Neural crest cell (in vitro differentiated cells): ENCODE measurements at regions not wholly inside any gene's neighbourhood (a gene's known extent, or its start where the extent isn't known, plus 50 kb on each side); places are given as distances from the start of the nearest gene placed in this dataset.

Experiments used
- DNase-seq: peaks from one replicate; pipeline ENCODE4 v3.0.0; 2021; ENCODE audit warnings: low read depth, mixed read lengths, low spot score
- H3K27ac Mint-ChIP-seq: one replicate; pipeline ENCODE4 v1.8.0; 2021; ENCODE audit warnings: mild to moderate bottlenecking, mixed read lengths; ENCODE audit not compliant: unreplicated experiment
- H3K27me3 Mint-ChIP-seq: 2 replicates; pipeline ENCODE4 v1.8.0; 2021; ENCODE audit warnings: low read depth, mild to moderate bottlenecking, mixed read lengths
- H3K36me3 Mint-ChIP-seq: 2 replicates; pipeline ENCODE4 v1.8.0; 2021; ENCODE audit warnings: low read depth, mild to moderate bottlenecking, mixed read lengths
- H3K4me1 Mint-ChIP-seq: 2 replicates; pipeline ENCODE4 v1.8.0; 2021; ENCODE audit warnings: mixed read lengths
- H3K4me3 Mint-ChIP-seq: one replicate; pipeline ENCODE4 v1.8.0; 2021; ENCODE audit warnings: mild to moderate bottlenecking, mixed read lengths
- H3K9me3 Mint-ChIP-seq: 2 replicates; pipeline ENCODE4 v1.8.0; 2021; ENCODE audit warnings: mixed read lengths
- CTCF ChIP-seq: fragments of 200-600 bp; sonication (generic); conservative IDR thresholded peaks from 2 replicates; pipeline ENCODE4 v1.5.0; 2021; ENCODE audit warnings: antibody characterized with exemption, mild to moderate bottlenecking

- TF ChIP-seq CTCF: no peak
- H3K36me3 Mint-ChIP-seq: no peaks in the 10 kb centered on the region
- DNase-seq: no peak
- H3K4me1 Mint-ChIP-seq: no peaks in the 10 kb centered on the region
- H3K4me3 Mint-ChIP-seq: no peak overlapping the region
- H3K9me3 Mint-ChIP-seq: no peaks in the 10 kb centered on the region
- no peaks in the 10 kb centered on the region for H3K27me3 Mint-ChIP-seq
- H3K27ac Mint-ChIP-seq: no peak overlapping the region
Measured at GRCh38 chr3:146889626-146890025, 284.5 kb upstream of the PLSCR5 start.

- H3K36me3 Mint-ChIP-seq: no peaks in the 10 kb centered on the region
- no peak for TF ChIP-seq CTCF
- DNase-seq: no peak
- H3K27ac Mint-ChIP-seq: no peak overlapping the region
- no peaks in the 10 kb centered on the region for H3K4me1 Mint-ChIP-seq
- no peaks in the 10 kb centered on the region for H3K27me3 Mint-ChIP-seq
- no peaks in the 10 kb centered on the region for H3K9me3 Mint-ChIP-seq
- H3K4me3 Mint-ChIP-seq: no peak overlapping the region
Measured at GRCh38 chr3:146888176-146888575, 283.0 kb upstream of the PLSCR5 start.

- Mint-ChIP-seq H3K9me3 (no peaks in the 10 kb centered on the region), H3K27ac (no peak overlapping the region), H3K4me1 (no peaks in the 10 kb centered on the region), H3K36me3 (no peaks in the 10 kb centered on the region), H3K4me3 (no peak overlapping the region), H3K27me3 (no peaks in the 10 kb centered on the region)
- no peak for TF ChIP-seq CTCF
- DNase-seq: no peak
Measured at GRCh38 chr3:146884721-146885120, 279.6 kb upstream of the PLSCR5 start.

GRCh38 chr3:146884296-146884695, 279.1 kb upstream of the PLSCR5 start:
- Mint-ChIP-seq H3K27ac (no peak overlapping the region), H3K27me3 (no peaks in the 10 kb centered on the region), H3K36me3 (no peaks in the 10 kb centered on the region), H3K9me3 (no peaks in the 10 kb centered on the region), H3K4me3 (no peak overlapping the region), H3K4me1 (no peaks in the 10 kb centered on the region)
- DNase-seq: no peak
- TF ChIP-seq CTCF: no peak

GRCh38 chr3:146883288-146883687, 278.1 kb upstream of the PLSCR5 start:
- Mint-ChIP-seq H3K9me3 (no peaks in the 10 kb centered on the region), H3K27ac (no peak overlapping the region), H3K4me3 (no peak overlapping the region), H3K27me3 (no peaks in the 10 kb centered on the region), H3K4me1 (no peaks in the 10 kb centered on the region), H3K36me3 (no peaks in the 10 kb centered on the region)
- no peak for DNase-seq
- TF ChIP-seq CTCF: no peak
